ENCODE measurements at regions not wholly inside any gene's neighbourhood (a gene's known extent, or its start where the extent isn't known, plus 50 kb on each side); places are given as distances from the start of the nearest gene placed in this dataset.
"Not testable (repeated sequence)": the region's sequence is repeated elsewhere in the genome, so short reads cannot be mapped to it uniquely, and the experiment has no call there.

DNA sequence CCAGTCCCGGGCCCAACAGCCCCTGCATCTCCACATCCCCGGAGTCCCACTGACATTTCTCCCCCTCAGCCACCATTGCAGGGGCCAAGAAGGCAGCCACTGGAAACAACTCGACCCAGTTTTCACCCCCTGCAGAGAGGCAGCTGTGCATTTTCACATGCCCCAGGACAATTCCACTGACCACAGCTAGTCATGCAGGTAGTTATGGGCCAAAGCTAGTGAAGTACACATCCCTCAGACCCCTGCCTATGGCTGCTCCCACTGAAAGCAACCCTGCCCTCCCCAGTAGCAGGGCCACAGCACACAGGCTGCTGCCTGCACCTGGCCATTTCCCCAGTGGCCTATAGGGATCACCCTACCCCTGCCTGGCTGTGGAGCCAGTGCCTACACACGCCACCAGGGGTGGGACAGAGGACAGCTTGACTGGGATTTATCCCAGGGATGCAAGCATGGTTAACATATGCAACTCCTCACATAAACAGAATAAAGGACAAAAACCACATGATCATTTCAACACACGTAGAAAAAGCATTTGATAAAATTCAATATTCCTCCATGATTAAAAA, 154.0 kb downstream of the NDUFA12 start:
- Mint-ChIP-seq H3K27me3 (peaks cover 99% of the 10 kb centered on the region), H3K4me1 (no peaks in the 10 kb centered on the region), H3K27ac (ENCODE audit: low read depth) (no peak overlapping the region), H3K4me3 (no peak overlapping the region), H3K36me3 (ENCODE audit: insufficient read depth) (no peaks in the 10 kb centered on the region), H3K9me3 (no peaks in the 10 kb centered on the region)
- DNase-seq (ENCODE audit: low spot score in 2 of 2) = no peak
- ATAC-seq (replicated peaks; ENCODE audit: extremely low read depth, poor library complexity, severe bottlenecking) = no peak

DNA sequence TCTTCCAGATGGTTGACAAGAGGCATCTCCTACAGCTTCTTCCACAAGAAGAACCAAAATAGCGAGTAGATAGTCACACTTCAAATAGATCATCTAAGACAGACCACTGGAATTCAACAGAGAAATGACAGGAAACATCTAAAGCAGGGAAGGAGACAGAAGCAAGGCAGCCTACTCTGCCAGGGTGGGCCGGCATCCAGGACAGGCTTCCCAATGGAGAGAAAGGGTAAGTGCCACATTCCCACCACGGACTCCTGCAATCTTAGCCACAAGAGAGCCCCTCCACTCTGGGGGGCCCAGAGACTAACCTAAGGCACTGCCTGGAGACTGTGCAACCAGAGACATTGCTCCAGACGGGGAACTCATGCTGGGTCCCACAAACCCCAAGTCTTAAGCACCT, 154.5 kb downstream of the NDUFA12 start:
- H3K9me3 Mint-ChIP-seq = no peaks in the 10 kb centered on the region
- H3K27me3 Mint-ChIP-seq = peaks cover 100% of the 10 kb centered on the region
- no peak overlapping the region for H3K4me3 Mint-ChIP-seq
- no peak overlapping the region for H3K27ac Mint-ChIP-seq (ENCODE audit: low read depth)
- H3K36me3 Mint-ChIP-seq (ENCODE audit: insufficient read depth) = no peaks in the 10 kb centered on the region
- DNase-seq (ENCODE audit: low spot score in 2 of 2) = no peak
- no peaks in the 10 kb centered on the region for H3K4me1 Mint-ChIP-seq
- no peak for ATAC-seq (replicated peaks; ENCODE audit: extremely low read depth, poor library complexity, severe bottlenecking)

DNA sequence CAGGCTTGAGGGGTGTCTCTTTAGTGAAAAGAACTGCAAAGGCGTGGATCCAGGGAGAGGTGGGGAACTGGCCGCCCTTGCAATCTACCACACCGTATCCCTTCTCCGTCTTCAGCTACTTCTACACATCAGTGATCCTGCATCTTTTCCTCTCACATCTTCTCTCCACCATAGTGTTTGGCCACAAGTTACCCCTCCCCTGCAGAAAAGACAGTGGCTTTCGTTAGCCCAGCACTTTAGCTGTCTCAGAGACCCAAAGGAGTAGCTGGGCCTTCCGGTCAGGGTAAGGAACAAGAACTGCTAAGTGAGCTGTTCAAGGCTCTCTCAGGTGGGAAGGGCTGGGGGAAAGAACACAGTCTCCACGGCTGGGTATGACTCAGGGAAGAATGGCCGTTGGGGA, 158.4 kb downstream of the NDUFA12 start:
- ATAC-seq (replicated peaks; ENCODE audit: extremely low read depth, poor library complexity, severe bottlenecking) (no peak), DNase-seq (ENCODE audit: low spot score in 2 of 2) (no peak)
- no peaks in the 10 kb centered on the region for H3K36me3 Mint-ChIP-seq (ENCODE audit: insufficient read depth)
- no peaks in the 10 kb centered on the region for H3K4me1 Mint-ChIP-seq
- H3K4me3 Mint-ChIP-seq = no peak overlapping the region
- no peak overlapping the region for H3K27ac Mint-ChIP-seq (ENCODE audit: low read depth)
- no peaks in the 10 kb centered on the region for H3K9me3 Mint-ChIP-seq
- H3K27me3 Mint-ChIP-seq = peaks cover 68% of the 10 kb centered on the region

DNA sequence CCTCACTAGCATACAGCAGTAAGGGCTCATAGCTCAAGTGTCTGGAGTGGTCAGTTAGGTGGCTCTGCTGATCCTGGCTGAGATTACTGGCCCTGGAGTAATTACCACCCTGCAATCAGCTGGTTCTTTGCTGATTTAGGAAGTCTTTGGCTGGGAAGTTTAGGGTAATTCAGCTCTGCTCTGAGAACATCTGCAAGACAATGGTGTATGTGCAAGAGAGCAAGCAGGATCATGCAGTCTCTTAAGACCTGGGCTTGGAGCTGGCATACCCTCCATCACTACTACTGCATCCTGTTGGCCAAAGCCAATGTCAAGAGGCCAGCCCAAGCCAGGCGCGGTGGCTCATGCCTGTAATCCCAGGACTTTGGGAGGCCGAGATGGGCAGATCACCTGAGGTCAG, 159.0 kb downstream of the NDUFA12 start:
- H3K27ac Mint-ChIP-seq (ENCODE audit: low read depth) = no peak overlapping the region
- no peak for ATAC-seq (replicated peaks; ENCODE audit: extremely low read depth, poor library complexity, severe bottlenecking)
- H3K36me3 Mint-ChIP-seq (ENCODE audit: insufficient read depth) = no peaks in the 10 kb centered on the region
- H3K4me3 Mint-ChIP-seq = no peak overlapping the region
- H3K4me1 Mint-ChIP-seq = no peaks in the 10 kb centered on the region
- peaks cover 62% of the 10 kb centered on the region for H3K27me3 Mint-ChIP-seq
- no peaks in the 10 kb centered on the region for H3K9me3 Mint-ChIP-seq
- DNase-seq (ENCODE audit: low spot score in 2 of 2) = no peak

DNA sequence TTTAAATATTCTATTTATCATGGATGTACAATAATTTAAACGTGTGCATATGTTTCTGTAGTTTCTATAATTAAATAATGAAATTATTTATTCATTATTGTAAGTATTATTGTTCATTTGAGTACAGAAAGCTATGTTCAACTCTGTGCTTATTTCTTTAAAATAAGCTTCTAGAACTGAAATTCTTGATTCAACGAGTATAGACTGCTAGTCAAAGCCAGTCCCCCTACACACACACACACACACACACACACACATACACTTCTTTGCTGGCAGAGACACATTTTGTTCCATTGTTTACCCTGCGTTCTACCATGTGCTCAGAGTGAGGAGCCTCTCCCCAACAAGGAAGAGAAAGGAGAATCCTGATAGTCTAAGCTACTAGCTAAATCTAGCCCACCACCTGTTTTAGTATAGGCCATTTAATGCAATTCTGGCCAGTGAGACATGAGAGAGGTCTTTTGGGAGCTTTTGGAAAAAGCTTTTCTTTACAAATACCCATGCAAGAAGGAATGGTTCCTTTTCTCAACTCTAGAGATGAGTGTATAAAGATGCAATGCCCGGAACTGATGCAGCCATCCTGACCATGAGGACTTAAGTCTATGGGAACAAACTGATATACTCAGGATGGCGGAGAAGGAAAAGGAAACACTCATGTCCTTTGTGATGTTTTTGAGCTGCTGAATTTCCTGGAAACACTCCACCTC, 161.4 kb downstream of the NDUFA12 start:
- no peak for DNase-seq (ENCODE audit: low spot score in 2 of 2)
- no peak overlapping the region for H3K4me3 Mint-ChIP-seq
- ATAC-seq (replicated peaks; ENCODE audit: extremely low read depth, poor library complexity, severe bottlenecking) = no peak
- H3K27ac Mint-ChIP-seq (ENCODE audit: low read depth) = no peak overlapping the region
- no peaks in the 10 kb centered on the region for H3K9me3 Mint-ChIP-seq
- H3K27me3 Mint-ChIP-seq = peaks cover 43% of the 10 kb centered on the region
- H3K36me3 Mint-ChIP-seq (ENCODE audit: insufficient read depth) = no peaks in the 10 kb centered on the region
- H3K4me1 Mint-ChIP-seq = no peaks in the 10 kb centered on the region

DNA sequence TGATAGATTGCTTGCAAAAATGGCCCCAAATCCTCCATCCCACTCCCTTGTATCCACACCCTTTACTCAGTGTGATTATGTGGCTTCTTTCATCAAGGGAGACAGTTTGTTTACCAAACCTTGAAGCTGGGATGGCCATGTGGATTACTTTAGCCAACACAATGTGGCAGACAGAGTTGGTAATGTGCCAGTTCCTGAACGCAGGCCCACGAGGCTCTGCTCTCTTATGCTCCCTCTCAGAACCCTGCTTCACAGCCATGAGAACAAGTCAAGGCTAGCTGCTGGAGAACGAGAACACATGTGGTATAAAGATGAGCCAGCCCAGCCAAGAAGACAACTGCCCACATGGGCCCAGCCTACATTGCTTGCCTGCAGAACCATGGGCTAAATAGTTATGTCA, 162.3 kb downstream of the NDUFA12 start:
- no peak for ATAC-seq (replicated peaks; ENCODE audit: extremely low read depth, poor library complexity, severe bottlenecking)
- Mint-ChIP-seq H3K36me3 (ENCODE audit: insufficient read depth) (no peaks in the 10 kb centered on the region), H3K9me3 (no peaks in the 10 kb centered on the region), H3K4me3 (no peak overlapping the region), H3K4me1 (no peaks in the 10 kb centered on the region), H3K27ac (ENCODE audit: low read depth) (no peak overlapping the region), H3K27me3 (peaks cover 35% of the 10 kb centered on the region)
- DNase-seq (ENCODE audit: low spot score in 2 of 2) = no peak

DNA sequence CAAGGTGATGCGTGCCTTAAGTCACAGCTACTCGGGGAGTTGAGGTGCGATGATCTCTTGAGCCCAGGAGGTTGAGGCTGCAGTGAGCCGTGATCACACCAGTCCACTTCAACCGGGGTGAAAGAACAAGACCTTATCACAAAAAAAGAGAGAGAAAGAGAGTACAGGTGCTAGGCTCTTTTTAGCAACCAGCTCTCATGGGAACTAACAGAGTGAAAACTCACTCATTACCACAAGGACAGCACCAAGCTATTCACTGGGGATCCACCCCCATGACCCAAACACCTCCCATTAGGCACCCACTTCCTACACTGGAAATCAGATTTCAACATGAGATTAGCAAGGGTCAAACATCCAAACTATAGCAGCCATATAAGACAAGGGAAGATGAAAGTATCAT, 164.2 kb downstream of the NDUFA12 start:
- Mint-ChIP-seq H3K4me1 (no peaks in the 10 kb centered on the region), H3K36me3 (ENCODE audit: insufficient read depth) (no peaks in the 10 kb centered on the region), H3K9me3 (no peaks in the 10 kb centered on the region), H3K4me3 (no peak overlapping the region), H3K27me3 (peaks cover 16% of the 10 kb centered on the region), H3K27ac (ENCODE audit: low read depth) (no peak overlapping the region)
- ATAC-seq (replicated peaks; ENCODE audit: extremely low read depth, poor library complexity, severe bottlenecking) (no peak), DNase-seq (ENCODE audit: low spot score in 2 of 2) (no peak)

DNA sequence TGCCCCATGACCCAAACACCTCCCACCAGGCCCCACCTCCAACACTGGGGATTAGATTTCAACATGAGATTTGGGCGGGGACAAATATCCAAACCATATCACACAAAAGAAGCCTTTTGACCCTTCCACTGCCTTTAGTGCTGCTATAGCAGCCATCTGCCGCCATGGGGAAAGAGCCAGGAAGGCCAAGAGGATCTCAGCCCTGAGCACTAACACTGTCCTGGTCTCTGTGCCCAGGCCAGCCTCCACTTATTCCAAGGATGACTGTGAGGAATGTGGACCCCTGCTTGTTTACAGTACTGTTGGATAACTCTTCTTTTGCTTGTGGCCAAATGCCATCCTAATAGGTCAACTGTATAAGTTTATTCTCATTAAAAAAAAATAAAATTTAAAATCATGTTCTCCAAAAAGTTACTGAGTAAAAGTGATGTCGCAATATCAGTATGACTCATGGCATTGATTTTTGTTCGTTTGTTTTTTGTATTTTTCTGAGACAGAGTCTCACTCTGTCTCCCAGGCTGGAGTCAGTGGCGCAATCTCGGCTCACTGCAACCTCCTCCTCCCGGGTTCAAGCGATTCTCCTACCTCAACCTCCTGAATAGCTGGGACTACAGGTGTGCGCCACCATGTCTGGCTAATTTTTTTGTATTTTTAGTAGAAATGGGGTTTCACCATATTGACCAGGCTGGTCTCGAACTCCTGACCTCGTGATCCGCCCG, 166.4 kb downstream of the NDUFA12 start:
- not testable (repeated sequence) for H3K4me3 Mint-ChIP-seq; H3K27ac Mint-ChIP-seq (ENCODE audit: low read depth); H3K9me3 Mint-ChIP-seq; H3K4me1 Mint-ChIP-seq; ATAC-seq (replicated peaks; ENCODE audit: extremely low read depth, poor library complexity, severe bottlenecking); H3K36me3 Mint-ChIP-seq (ENCODE audit: insufficient read depth); DNase-seq (ENCODE audit: low spot score in 2 of 2); H3K27me3 Mint-ChIP-seq

DNA sequence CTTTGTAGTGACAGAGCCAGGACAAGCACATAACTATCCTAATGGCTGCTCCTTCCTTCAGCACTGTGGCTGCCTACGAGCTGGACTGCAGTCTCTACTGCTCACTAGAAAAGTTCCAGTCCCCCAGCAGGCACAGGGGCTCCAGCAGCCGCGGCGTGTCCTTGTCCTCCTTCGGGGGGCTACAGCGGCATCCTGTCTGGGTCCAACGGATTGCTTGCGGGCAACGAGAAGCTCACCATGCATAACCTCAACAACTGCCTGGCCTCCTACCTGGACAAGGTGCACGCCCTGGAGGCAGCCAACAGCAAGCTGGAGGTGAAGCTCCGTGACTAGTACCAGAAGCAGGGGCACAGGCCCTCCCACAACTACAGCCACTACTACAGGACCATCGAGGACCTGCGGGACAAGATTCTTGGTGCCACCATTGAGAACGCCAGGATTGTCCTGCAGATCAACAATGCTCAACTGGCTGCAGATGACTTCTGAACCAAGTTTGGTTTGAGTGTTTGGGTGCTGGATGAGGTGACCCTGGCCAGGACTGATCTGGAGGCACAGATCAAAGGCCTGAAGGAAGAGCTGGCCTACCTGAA, 169.4 kb downstream of the NDUFA12 start:
- H3K36me3 Mint-ChIP-seq (ENCODE audit: insufficient read depth) = no peaks in the 10 kb centered on the region
- no peak for ATAC-seq (replicated peaks; ENCODE audit: extremely low read depth, poor library complexity, severe bottlenecking)
- DNase-seq (ENCODE audit: low spot score in 2 of 2) = no peak
- H3K9me3 Mint-ChIP-seq = no peaks in the 10 kb centered on the region
- H3K27me3 Mint-ChIP-seq = peaks cover 3% of the 10 kb centered on the region
- H3K4me3 Mint-ChIP-seq = no peak overlapping the region
- peaks cover 6% of the 10 kb centered on the region for H3K4me1 Mint-ChIP-seq
- no peak overlapping the region for H3K27ac Mint-ChIP-seq (ENCODE audit: low read depth)

DNA sequence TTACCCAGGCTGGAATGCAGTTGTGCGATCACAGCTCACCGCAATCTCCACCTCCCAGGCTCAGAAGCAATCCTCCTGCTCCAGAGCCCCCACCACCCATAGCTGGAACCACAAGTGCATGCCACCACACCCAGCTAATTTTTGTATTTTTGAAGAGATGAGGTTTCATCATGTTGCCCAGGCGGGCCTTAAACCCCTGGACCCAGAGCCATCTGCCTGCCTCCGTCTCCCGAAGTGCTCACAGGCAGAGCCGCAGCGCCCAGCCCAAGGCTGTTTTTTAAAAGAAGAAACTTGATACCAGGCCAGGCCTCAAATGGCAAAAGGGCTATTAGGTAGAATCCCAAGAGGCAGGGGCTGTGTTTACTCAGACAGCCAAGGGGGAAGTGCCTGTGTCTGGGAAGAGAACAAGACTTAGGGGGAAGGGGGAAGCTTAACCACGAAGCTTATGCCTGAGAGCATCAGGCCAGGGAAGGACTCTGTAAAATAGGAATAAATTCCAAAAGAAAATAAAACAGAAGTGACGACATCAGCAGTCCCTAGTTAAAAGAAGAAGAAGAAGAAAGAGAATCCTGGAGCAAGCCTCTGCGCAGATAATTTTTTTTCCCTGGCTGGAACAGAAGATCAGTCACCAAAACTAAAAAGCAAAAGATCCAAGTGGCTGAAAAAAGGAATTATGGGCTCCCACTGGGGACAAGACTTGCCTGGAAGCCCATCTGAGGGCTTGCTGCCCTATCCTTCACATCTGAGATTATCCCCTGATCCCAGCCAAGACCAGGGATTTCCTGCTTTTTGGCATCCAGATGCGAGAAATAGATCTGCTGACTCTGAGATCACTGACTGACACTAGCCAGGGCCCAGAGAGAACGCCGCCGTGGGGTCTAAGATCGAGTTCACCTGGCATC, 170.5 kb downstream of the NDUFA12 start:
- Mint-ChIP-seq H3K27me3 (no peaks in the 10 kb centered on the region), H3K36me3 (ENCODE audit: insufficient read depth) (no peaks in the 10 kb centered on the region), H3K4me3 (no peak overlapping the region), H3K4me1 (peaks cover 6% of the 10 kb centered on the region), H3K27ac (ENCODE audit: low read depth) (no peak overlapping the region), H3K9me3 (no peaks in the 10 kb centered on the region)
- DNase-seq (ENCODE audit: low spot score in 2 of 2) = no peak
- no peak for ATAC-seq (replicated peaks; ENCODE audit: extremely low read depth, poor library complexity, severe bottlenecking)

DNA sequence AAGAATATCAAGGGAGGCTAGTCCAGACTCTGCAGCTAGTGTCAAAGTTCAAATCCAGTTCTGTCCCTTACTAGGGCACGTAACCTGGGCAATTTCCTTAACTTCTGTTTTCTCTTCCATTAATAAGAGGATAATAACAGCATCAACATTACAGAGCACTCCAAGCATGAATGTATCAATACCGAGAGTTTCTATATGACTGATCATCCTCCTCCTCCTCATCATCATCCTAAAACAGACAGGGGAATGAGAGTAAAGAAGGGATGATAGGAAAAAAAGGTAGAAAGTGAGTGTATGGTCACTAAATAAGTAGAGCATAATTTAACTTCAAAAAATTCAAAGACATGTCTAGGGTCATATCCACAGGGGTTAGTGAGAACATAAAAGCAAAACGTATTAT, 171.4 kb downstream of the NDUFA12 start:
- no peak overlapping the region for H3K4me3 Mint-ChIP-seq
- no peak for DNase-seq (ENCODE audit: low spot score in 2 of 2)
- H3K27me3 Mint-ChIP-seq = no peaks in the 10 kb centered on the region

DNA sequence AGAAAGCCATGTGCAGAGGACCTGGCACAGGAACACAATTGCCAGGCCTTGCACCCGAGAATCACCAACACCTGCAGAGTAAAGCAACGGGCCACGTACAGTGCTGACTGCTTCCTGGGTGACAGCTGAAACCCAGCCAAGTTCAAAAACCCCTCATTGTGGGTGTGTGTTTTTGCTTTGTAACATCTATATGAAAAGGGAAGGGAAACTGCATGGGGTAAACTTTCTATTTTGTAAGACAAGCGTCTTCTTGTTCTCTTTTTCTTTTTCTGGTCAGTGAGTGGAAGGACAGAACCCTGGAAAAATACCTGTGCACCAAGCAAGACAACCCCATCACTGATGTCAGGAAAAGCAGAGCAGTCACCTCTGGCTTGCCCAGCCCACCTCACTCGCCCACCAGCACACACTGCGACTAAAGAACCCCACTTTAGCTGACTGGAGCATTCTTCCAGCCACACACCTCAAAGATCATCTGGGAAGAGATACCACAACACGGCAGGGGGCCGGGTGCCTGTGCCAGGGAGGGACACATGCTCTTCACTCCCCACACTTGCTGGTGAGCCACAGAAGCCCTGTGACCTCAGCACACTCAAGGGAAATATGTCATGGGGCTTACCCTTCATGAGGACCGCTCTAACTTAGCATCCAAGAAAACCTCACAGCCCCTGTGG, 172.3 kb downstream of the NDUFA12 start:
- Mint-ChIP-seq H3K36me3 (ENCODE audit: insufficient read depth) (no peaks in the 10 kb centered on the region), H3K27me3 (no peaks in the 10 kb centered on the region), H3K9me3 (no peaks in the 10 kb centered on the region), H3K27ac (ENCODE audit: low read depth) (peak overlapping the region; percentile 17), H3K4me1 (peaks cover 6% of the 10 kb centered on the region), H3K4me3 (no peak overlapping the region)
- ATAC-seq (replicated peaks; ENCODE audit: extremely low read depth, poor library complexity, severe bottlenecking) (peak; percentile 32), DNase-seq (ENCODE audit: low spot score in 2 of 2) (no peak)

More for the DNA sequence above, 171.4 kb downstream of the NDUFA12 start:
- Mint-ChIP-seq H3K9me3 (no peaks in the 10 kb centered on the region), H3K36me3 (ENCODE audit: insufficient read depth) (no peaks in the 10 kb centered on the region), H3K27ac (ENCODE audit: low read depth) (no peak overlapping the region), H3K4me1 (peaks cover 6% of the 10 kb centered on the region)
- no peak for ATAC-seq (replicated peaks; ENCODE audit: extremely low read depth, poor library complexity, severe bottlenecking)
